Prostate gland (tissue), 2 donors: ENCODE measurements at regions not wholly inside any gene's neighbourhood (a gene's known extent, or its start where the extent isn't known, plus 50 kb on each side); places are given as distances from the start of the nearest gene placed in this dataset.

Experiments
- POLR2AphosphoS5 ChIP-seq: sonication (generic); formaldehyde crosslinking; IDR thresholded peaks from one replicate; pipeline ENCODE4 v1.6.1; 2017; ENCODE audit warnings: antibody characterized with exemption
- TF ChIP-seq, protein P1 (sequence below), 4 experiments: fragments of 200-600 bp in 2 of 4; fragments of 450-650 bp in 2 of 4; sonication (generic) in 2 of 4; IDR thresholded peaks; 1 replicate in 3 of 4; 2 replicates in 1 of 4; pipeline ENCODE4 v1.5.1; 2016 to 2019; ENCODE audit warnings: antibody characterized with exemption in 4 of 4, mild to moderate bottlenecking in 2 of 4, moderate library complexity in 2 of 4

DNA sequence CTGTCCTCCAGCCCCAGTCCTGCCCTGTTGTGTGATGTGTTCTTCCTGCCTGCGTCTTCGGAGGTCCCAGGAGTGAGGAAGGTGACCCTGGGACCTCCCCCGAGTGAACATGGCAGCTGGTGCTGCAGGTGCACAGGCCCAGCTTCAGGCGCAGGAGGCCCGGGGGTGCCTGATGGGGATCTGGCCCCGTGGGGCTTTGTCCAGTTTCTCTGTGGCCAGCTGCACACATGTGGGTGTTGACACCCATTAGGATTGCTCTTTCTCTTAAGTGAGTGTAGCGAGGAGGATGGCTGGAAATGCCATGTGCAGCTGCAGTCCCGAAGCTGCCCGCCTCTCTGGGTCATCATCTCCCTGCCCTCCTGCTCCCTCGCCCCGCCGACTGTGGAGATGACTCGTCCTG is 1279.7 kb downstream of the BRD1 start:
- TF ChIP-seq, protein P1, sequence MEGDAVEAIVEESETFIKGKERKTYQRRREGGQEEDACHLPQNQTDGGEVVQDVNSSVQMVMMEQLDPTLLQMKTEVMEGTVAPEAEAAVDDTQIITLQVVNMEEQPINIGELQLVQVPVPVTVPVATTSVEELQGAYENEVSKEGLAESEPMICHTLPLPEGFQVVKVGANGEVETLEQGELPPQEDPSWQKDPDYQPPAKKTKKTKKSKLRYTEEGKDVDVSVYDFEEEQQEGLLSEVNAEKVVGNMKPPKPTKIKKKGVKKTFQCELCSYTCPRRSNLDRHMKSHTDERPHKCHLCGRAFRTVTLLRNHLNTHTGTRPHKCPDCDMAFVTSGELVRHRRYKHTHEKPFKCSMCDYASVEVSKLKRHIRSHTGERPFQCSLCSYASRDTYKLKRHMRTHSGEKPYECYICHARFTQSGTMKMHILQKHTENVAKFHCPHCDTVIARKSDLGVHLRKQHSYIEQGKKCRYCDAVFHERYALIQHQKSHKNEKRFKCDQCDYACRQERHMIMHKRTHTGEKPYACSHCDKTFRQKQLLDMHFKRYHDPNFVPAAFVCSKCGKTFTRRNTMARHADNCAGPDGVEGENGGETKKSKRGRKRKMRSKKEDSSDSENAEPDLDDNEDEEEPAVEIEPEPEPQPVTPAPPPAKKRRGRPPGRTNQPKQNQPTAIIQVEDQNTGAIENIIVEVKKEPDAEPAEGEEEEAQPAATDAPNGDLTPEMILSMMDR (IDR thresholded peaks at IDR 0.05): no peak
- no peak for TF ChIP-seq POLR2AphosphoS5
